Stomach (tissue), 8 donors: ENCODE measurements at regions not wholly inside any gene's neighbourhood (a gene's known extent, or its start where the extent isn't known, plus 50 kb on each side); places are given as distances from the start of the nearest gene placed in this dataset.

Source experiments
- DNase-seq, 2 donors: peaks; one replicate each; pipeline versions ENCODE4 v3.0.0 to v3.0.0-alpha.2; 2013 to 2019
- H3K27ac ChIP-seq, 5 donors: fragments of 200-600 bp in 4 of 5; sonication (generic) in 4 of 5; one replicate each; pipeline ENCODE4 v1.5.1; 2013 to 2019; ENCODE audit warnings: mild to moderate bottlenecking in 1 of 5, moderate library complexity in 1 of 5
- H3K27me3 ChIP-seq, 3 donors: fragments of 200-600 bp; sonication (generic); one replicate each; pipeline ENCODE4 v1.5.1; 2017 to 2019; ENCODE audit warnings: mixed run types in 1 of 3
- H3K36me3 ChIP-seq, 4 donors: fragments of 200-600 bp; sonication (generic); 1 replicate in 3 of 4; 2 replicates in 1 of 4; pipeline ENCODE4 v1.5.1; 2016 to 2019
- H3K4me1 ChIP-seq, 4 donors: fragments of 200-600 bp; sonication (generic); one replicate each; pipeline ENCODE4 v1.5.1; 2016 to 2019
- H3K4me3 ChIP-seq, 4 donors: fragments of 200-600 bp; sonication (generic) in 3 of 4; one replicate each; pipeline ENCODE4 v1.5.1; 2016 to 2019; ENCODE audit warnings: mild to moderate bottlenecking in 1 of 4
- H3K9me3 ChIP-seq, 4 donors: fragments of 200-600 bp; sonication (generic); one replicate each; pipeline ENCODE4 v1.5.1; 2016 to 2019
- EP300 ChIP-seq: sonication (generic); formaldehyde crosslinking; IDR thresholded peaks from one replicate; pipeline ENCODE4 v1.6.1; 2017; ENCODE audit warnings: antibody characterized with exemption
- POLR2A ChIP-seq, 4 donors: fragments of 450-650 bp; IDR thresholded peaks; one replicate each; pipeline ENCODE4 v1.6.1; 2016; ENCODE audit warnings: antibody characterized with exemption in 4 of 4, control low read depth in 2 of 4, mild to moderate bottlenecking in 1 of 4, moderate library complexity in 1 of 4
- POLR2AphosphoS5 ChIP-seq, 3 donors: sonication (generic); formaldehyde crosslinking; IDR thresholded peaks; one replicate each; pipeline ENCODE4 v1.6.1; 2016; ENCODE audit warnings: antibody characterized with exemption in 3 of 3
- WGBS, 5 donors: extraction: QIAGEN DNeasy Blood & Tissue Kit in 3 of 5; methylation state at CpG; one replicate each; pipeline versions ENCODE4 v1.1.5 to v1.1.7; 2013 to 2018; 5-methylcytosine and 5-hydroxymethylcytosine counted together
- intact Hi-C: fragments of 100-400 bp; cut with DNase I; formaldehyde crosslinking; loops from one replicate; pipeline ENCODE4 v1.15.1; 2023; ENCODE audit warnings: low total_unique reads
- TF ChIP-seq, protein P1 (sequence below), 7 experiments: fragments of 450-650 bp in 4 of 7; fragments of 200-600 bp in 3 of 7; sonication (generic) in 3 of 7; IDR thresholded peaks; one replicate each; pipeline ENCODE4 v1.5.1; 2016 to 2019; ENCODE audit warnings: antibody characterized with exemption in 7 of 7, control low read depth in 2 of 7, mild to moderate bottlenecking in 1 of 7
- donor health status: healthy with polysubstance abuse.
- donor health status: Bipolar disorder and iron deficiency.
- donor health status: healthy.

DNA sequence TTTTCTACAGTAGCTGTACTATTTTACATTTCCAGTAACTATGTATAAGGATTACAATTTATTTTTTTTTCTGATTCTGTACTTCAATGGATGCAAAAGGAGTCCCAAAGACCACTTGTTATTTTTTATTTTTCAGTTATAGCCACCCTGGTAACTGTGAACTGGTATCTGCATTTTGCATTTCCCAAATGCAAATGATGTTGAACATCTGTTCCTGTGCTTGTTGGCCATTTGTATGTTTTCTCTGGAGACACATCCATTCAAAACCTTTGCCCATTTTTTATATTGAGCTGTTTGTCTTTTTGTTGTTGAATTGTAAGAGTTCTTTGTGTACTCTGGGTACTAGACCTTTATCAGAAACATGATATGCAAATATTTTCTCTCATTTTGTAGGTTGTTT is 485.6 kb downstream of the LRIG3 start:
- no peaks in the 10 kb centered on the region for H3K4me1 ChIP-seq
- no peak overlapping the region for H3K27ac ChIP-seq
- no peaks in the 10 kb centered on the region for H3K9me3 ChIP-seq
- TF ChIP-seq, protein P1, sequence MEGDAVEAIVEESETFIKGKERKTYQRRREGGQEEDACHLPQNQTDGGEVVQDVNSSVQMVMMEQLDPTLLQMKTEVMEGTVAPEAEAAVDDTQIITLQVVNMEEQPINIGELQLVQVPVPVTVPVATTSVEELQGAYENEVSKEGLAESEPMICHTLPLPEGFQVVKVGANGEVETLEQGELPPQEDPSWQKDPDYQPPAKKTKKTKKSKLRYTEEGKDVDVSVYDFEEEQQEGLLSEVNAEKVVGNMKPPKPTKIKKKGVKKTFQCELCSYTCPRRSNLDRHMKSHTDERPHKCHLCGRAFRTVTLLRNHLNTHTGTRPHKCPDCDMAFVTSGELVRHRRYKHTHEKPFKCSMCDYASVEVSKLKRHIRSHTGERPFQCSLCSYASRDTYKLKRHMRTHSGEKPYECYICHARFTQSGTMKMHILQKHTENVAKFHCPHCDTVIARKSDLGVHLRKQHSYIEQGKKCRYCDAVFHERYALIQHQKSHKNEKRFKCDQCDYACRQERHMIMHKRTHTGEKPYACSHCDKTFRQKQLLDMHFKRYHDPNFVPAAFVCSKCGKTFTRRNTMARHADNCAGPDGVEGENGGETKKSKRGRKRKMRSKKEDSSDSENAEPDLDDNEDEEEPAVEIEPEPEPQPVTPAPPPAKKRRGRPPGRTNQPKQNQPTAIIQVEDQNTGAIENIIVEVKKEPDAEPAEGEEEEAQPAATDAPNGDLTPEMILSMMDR (IDR thresholded peaks at IDR 0.05), result no peak
- no peak for TF ChIP-seq POLR2A (IDR thresholded peaks at IDR 0.05)
- no peaks in the 10 kb centered on the region for H3K27me3 ChIP-seq
- H3K36me3 ChIP-seq, result no peaks in the 10 kb centered on the region
- no peak for DNase-seq
- intact Hi-C loops, result no loop called here
- no peak overlapping the region for H3K4me3 ChIP-seq

DNA sequence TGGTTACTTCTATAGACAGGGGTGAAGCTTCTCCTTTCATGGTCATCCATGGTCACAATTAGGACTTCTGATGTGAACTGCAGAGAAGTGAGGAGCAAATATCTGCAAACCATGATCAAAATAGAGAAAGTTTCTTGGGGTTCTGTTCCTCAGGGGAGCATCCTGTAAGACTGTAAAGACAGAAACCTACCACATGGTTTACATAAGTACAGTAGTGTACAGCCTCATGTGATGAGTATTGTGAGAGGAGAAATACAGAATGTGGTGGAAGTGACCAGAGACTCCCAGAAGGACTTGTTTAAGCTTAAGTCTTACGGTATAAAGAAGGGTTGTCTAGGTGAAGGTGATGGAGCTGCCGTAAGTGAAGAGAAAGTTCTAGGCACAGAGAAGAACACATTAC is 484.7 kb downstream of the LRIG3 start:
- H3K4me1 ChIP-seq, result no peaks in the 10 kb centered on the region
- intact Hi-C loops, result no loop called here
- WGBS, 5 donors, result 92 to 100% (median 95%) methylated on average over 2 of the region's 2 CpGs
- H3K4me3 ChIP-seq, result no peak overlapping the region
- no peaks in the 10 kb centered on the region for H3K27me3 ChIP-seq
- H3K36me3 ChIP-seq, result no peaks in the 10 kb centered on the region
- no peak for DNase-seq
- H3K27ac ChIP-seq, result no peak overlapping the region
- TF ChIP-seq EP300, result no peak
- TF ChIP-seq POLR2AphosphoS5 (IDR thresholded peaks at IDR 0.05), result no peak
- TF ChIP-seq, protein P1 (IDR thresholded peaks at IDR 0.05), result no peak
- no peak for TF ChIP-seq POLR2A (IDR thresholded peaks at IDR 0.05)
- H3K9me3 ChIP-seq, result no peaks in the 10 kb centered on the region

GRCh38 chr12:58441483-58441882 is 478.8 kb downstream of the LRIG3 start:
- no peak for TF ChIP-seq POLR2A (IDR thresholded peaks at IDR 0.05)
- TF ChIP-seq, protein P1 (IDR thresholded peaks at IDR 0.05), result no peak
- no peak for TF ChIP-seq POLR2AphosphoS5 (IDR thresholded peaks at IDR 0.05)
- TF ChIP-seq EP300, result no peak
- 81 to 95% (median 87%) methylated on average over 2 of the region's 2 CpGs for WGBS, 5 donors
- intact Hi-C loops, result no loop called here

GRCh38 chr12:58443273-58443980 is 476.9 kb downstream of the LRIG3 start:
- H3K4me3 ChIP-seq, result no peak overlapping the region
- no peaks in the 10 kb centered on the region for H3K36me3 ChIP-seq
- TF ChIP-seq, protein P1 (IDR thresholded peaks at IDR 0.05), result peak in 4 of 7 experiments; percentile 9 to 52 (median 24)
- TF ChIP-seq POLR2AphosphoS5 (IDR thresholded peaks at IDR 0.05) (no peak), POLR2A (IDR thresholded peaks at IDR 0.05) (no peak), EP300 (no peak)
- peak overlapping the region in 4 of 5 donors; percentile 6 to 76 (median 36) for H3K27ac ChIP-seq
- H3K4me1 ChIP-seq, result peaks cover 0 to 6% (median 0%) of the 10 kb centered on the region in 4 donors
- no peaks in the 10 kb centered on the region for H3K9me3 ChIP-seq
- no peaks in the 10 kb centered on the region for H3K27me3 ChIP-seq
- peak in 1 of 2 donors; percentile 42 for DNase-seq
- intact Hi-C loops, result no loop called here

More at GRCh38 chr12:58441483-58441882, 478.8 kb downstream of the LRIG3 start:
- H3K36me3 ChIP-seq, result no peaks in the 10 kb centered on the region
- H3K9me3 ChIP-seq, result no peaks in the 10 kb centered on the region
- no peak overlapping the region for H3K4me3 ChIP-seq
- H3K27me3 ChIP-seq, result no peaks in the 10 kb centered on the region
- no peak overlapping the region for H3K27ac ChIP-seq
- H3K4me1 ChIP-seq, result peaks cover 0 to 6% (median 0%) of the 10 kb centered on the region in 4 donors
- DNase-seq, result no peak
